IPS-NIHi11 (cell line): ENCODE measurements at regions not wholly inside any gene's neighbourhood (a gene's known extent, or its start where the extent isn't known, plus 50 kb on each side); places are given as distances from the start of the nearest gene placed in this dataset.
"Not testable (repeated sequence)": the region's sequence is repeated elsewhere in the genome, so short reads cannot be mapped to it uniquely, and the experiment has no call there.

ENCODE experiments used
- DNase-seq: peaks from one replicate; pipeline ENCODE4 v3.0.0; 2012; ENCODE audit warnings: mixed read lengths, low spot score

DNA sequence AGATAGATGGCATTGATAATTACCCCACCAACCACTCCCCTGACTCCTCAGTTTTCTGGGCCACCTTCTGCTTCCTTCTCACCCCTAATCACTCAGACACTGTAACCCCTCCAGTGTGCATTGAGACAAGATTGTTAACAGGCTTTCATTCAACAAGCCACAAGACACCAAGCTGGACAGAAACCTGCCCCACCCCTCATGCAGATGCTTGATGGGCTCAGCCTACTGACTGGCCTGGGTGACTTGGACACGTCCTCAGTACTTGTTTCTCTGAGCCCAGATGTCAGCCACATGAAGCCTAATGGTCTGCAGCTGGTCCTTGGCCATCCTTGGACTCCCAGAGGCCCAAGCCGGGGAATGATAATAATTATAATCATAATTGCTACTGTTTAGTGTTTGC is 71.4 kb upstream of the SMIM23 start:
- no peak for DNase-seq

DNA sequence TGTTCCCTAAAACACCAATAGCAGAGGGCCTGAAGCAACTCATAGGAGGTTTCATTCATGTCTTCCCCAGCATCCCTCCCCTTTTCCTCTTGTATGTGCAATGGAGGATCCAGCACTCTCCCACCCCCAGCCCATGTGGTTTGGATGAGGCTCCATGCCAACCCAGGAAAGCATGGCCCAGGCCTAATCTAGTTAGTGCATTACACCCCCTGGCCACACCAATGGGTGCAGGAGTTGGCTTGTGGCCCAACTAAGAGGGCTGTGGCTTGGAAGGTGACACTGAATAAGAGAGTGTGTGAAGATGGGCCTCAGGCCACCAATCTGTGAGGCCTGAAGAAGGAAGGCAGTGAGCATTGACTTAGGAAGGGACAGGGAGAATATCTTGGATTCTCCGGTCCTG is 70.8 kb upstream of the SMIM23 start:
- no peak for DNase-seq

GRCh38 chr5:171715551-171715950 is 70.1 kb upstream of the SMIM23 start:
- DNase-seq, result no peak

GRCh38 chr5:171720086-171720485 is 65.5 kb upstream of the SMIM23 start:
- DNase-seq, result no peak

DNA sequence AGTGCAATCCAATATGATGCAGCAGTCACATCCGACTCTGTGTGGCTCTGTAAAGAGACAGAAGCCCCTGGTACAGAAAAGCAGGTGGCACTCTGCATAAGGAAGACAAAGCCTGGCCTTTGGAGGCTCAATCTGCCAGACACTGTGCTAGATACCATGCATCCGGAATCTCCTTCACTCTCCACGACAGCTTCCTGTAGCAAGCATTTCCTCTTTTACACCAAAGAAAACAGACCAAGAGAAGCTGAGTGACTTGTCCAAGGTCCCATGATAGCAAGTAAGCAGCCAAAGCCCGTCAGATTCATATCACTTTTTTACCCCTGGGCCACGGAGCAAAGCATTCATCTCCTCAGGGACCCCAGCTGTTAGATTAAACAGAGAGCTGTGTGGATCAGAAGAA is 64.2 kb upstream of the SMIM23 start:
- DNase-seq, result no peak

- DNase-seq, result no peak
Measured at GRCh38 chr5:171724468-171725204, 61.0 kb upstream of the SMIM23 start.

GRCh38 chr5:171725205-171725601 is 60.4 kb upstream of the SMIM23 start:
- no peak for DNase-seq

GRCh38 chr5:171726819-171727218 is 58.8 kb upstream of the SMIM23 start:
- DNase-seq, result not testable (repeated sequence)

DNA sequence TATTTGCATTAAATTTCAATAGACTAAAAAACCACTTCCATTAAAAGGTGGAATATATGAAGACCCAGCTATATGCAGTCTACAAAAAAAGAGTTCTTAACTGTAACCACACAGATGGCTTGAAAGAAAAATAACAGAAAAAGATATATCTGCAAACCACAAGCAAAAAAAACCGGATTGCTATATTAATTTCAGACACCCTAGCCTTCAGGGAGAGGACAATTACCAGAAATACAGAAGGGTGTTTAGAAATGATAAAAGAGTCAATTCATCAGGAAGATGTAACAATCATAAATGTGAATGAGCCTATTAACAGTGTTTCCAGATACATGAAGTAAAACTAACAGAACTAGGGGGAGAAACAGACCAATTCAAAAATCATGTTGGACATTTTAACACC is 56.9 kb upstream of the SMIM23 start:
- DNase-seq, result no peak
